GM12878 (cell line): ENCODE measurements at regions not wholly inside any gene's neighbourhood (a gene's known extent, or its start where the extent isn't known, plus 50 kb on each side); places are given as distances from the start of the nearest gene placed in this dataset.

ENCODE experiments used
- ATAC-seq: fragments of 200-7000 bp; cut with Tn5 transposase; 3 replicates; pipeline ENCODE4 v1.9.1; 2020; ENCODE audit warnings: mild to moderate bottlenecking, moderate library complexity
- BruUV-seq: library from RNA; stranded (reverse); fragments of 400-500 nt; replicated peaks from 2 replicates; lab custom pipeline; 2021; lab: Mats Ljungman, UMichigan
- CTCF ChIA-PET: fragments of 300-600 bp; sonication (Branson Sonifier 250); formaldehyde crosslinking; extraction: SDS; loops from one replicate; lab custom pipeline; 2021; ENCODE audit warnings: inconsistent platforms; lab: Yijun Ruan, JAX
- POLR2A ChIA-PET: fragments of 350-600 bp; formaldehyde crosslinking; extraction: SDS; loops from one replicate; lab custom pipeline; 2021; ENCODE audit warnings: inconsistent platforms; lab: Charles Lee
- RAD21 ChIA-PET: fragments of 300-600 bp; sonication (Branson Sonifier 250); formaldehyde crosslinking; loops from one replicate; lab custom pipeline; 2023; ENCODE audit warnings: antibody characterized with exemption; ENCODE audit not compliant: unreplicated experiment; lab: Charles Lee
- SMC1A ChIA-PET: fragments of 300-600 bp; sonication (Branson Sonifier 250); formaldehyde crosslinking; loops from one replicate; lab custom pipeline; 2023; ENCODE audit not compliant: unreplicated experiment, uncharacterized antibody; lab: Charles Lee
- DNase-seq: peaks from one replicate; pipeline ENCODE4 v3.0.0-alpha.2; 2011; ENCODE audit warnings: low read depth, low spot score
- FAIRE-seq: peaks from 3 replicates; lab custom pipeline; 2011; peaks lifted over from hg19 to GRCh38; lab: Jason Lieb, UNC
- H2AFZ ChIP-seq: 2 replicates; pipeline ENCODE4 v1.6.0; 2011; ENCODE audit warnings: low read depth, low read length, control low read depth; ENCODE audit not compliant: control insufficient read depth
- H3K27ac ChIP-seq: 2 replicates; pipeline ENCODE4 v1.5.1; 2011; ENCODE audit warnings: control low read depth; ENCODE audit not compliant: control insufficient read depth, insufficient read depth
- H3K27me3 ChIP-seq, 2 experiments: replicated peaks in 1 of 2; 2 replicates each; pipeline versions ENCODE4 v1.6.0 to v1.6.1; 2011; ENCODE audit warnings: low read length in 1 of 2; ENCODE audit not compliant: control insufficient read depth in 2 of 2, insufficient read depth in 2 of 2
- H3K36me3 ChIP-seq, 2 experiments: 2 replicates each; pipeline ENCODE4 v1.5.1; 2011; ENCODE audit warnings: low read length in 1 of 2; ENCODE audit not compliant: control insufficient read depth in 2 of 2, insufficient read depth in 2 of 2
- H3K4me1 ChIP-seq: 2 replicates; pipeline ENCODE4 v1.6.1; 2011; ENCODE audit warnings: mild to moderate bottlenecking, low read length, moderate library complexity, mixed read lengths; ENCODE audit not compliant: control insufficient read depth, insufficient read depth
- H3K4me2 ChIP-seq: 2 replicates; pipeline ENCODE4 v1.6.0; 2011; ENCODE audit warnings: control low read depth; ENCODE audit not compliant: control insufficient read depth, insufficient read depth
- H3K4me3 ChIP-seq: fragments of 200-600 bp; sonication (generic); 2 replicates; pipeline ENCODE4 v1.5.1; 2016
- H3K79me2 ChIP-seq: 2 replicates; pipeline ENCODE4 v1.6.0; 2011; ENCODE audit warnings: low read length; ENCODE audit not compliant: control insufficient read depth, insufficient read depth
- H3K9ac ChIP-seq: 2 replicates; pipeline ENCODE4 v1.8.0; 2011; ENCODE audit warnings: low read length, control low read depth, mixed read lengths; ENCODE audit not compliant: control insufficient read depth, insufficient read depth
- H3K9me3 ChIP-seq: replicated peaks from 3 replicates; pipeline ENCODE4 v1.5.1; 2011; ENCODE audit warnings: mild to moderate bottlenecking, low read length; ENCODE audit not compliant: control insufficient read depth, insufficient read depth
- H4K20me1 ChIP-seq: 2 replicates; pipeline ENCODE4 v1.6.0; 2011; ENCODE audit not compliant: control insufficient read depth, insufficient read depth
- ASH2L ChIP-seq: fragments of 300-600, 200-600 bp; sonication (generic); IDR thresholded peaks from 2 replicates; pipeline ENCODE4 v1.6.1; 2017; ENCODE audit warnings: low read depth, mild to moderate bottlenecking, borderline replicate concordance
- EED ChIP-seq: sonication (generic); IDR thresholded peaks from 2 replicates; pipeline ENCODE4 v1.6.1; 2016; ENCODE audit warnings: antibody characterized with exemption, low read depth
- KLF5 ChIP-seq: fragments of 450-650 bp; IDR thresholded peaks from 2 replicates; pipeline ENCODE4 v1.6.1; 2014; ENCODE audit warnings: mild to moderate bottlenecking; ENCODE audit not compliant: partially characterized antibody
- NFIC ChIP-seq: IDR thresholded peaks from 2 replicates; pipeline ENCODE4 v1.6.1; 2012; ENCODE audit warnings: low read depth, mild to moderate bottlenecking, inconsistent platforms, low read length, moderate library complexity
- NFYB ChIP-seq: IDR thresholded peaks from 2 replicates; pipeline ENCODE4 v1.6.1; 2011; ENCODE audit warnings: low read depth, mild to moderate bottlenecking, low read length, improper control_type of control experiment, moderate library complexity; ENCODE audit not compliant: insufficient read depth
- NR2C1 ChIP-seq: fragments of 450-650 bp; IDR thresholded peaks from 2 replicates; pipeline ENCODE4 v1.6.1; 2017; ENCODE audit warnings: antibody characterized with exemption, mild to moderate bottlenecking, moderate library complexity
- ZNF687 ChIP-seq: fragments of 450-650 bp; IDR thresholded peaks from 2 replicates; pipeline ENCODE4 v1.6.1; 2017; ENCODE audit warnings: mild to moderate bottlenecking, moderate library complexity
- WGBS: methylation state at CpG from one replicate; pipeline ENCODE4 v1.1.6; 2016; ENCODE audit warnings: low lambda C conversion rate; ENCODE audit not compliant: insufficient replicate concordance, insufficient coverage; ENCODE audit errors: missing lambda C conversion rate; 5-methylcytosine and 5-hydroxymethylcytosine counted together
- in situ Hi-C: fragments of 300-500 bp; cut with MboI; formaldehyde crosslinking; loops from 9 replicates; pipeline ENCODE4 v1.14.3; 2018; ENCODE audit warnings: mixed read lengths
- intact Hi-C: fragments of 100-400 bp; cut with micrococcal nuclease; formaldehyde crosslinking; loops from one replicate; pipeline ENCODE4 v1.14.2; 2022; ENCODE audit not compliant: unreplicated experiment
- TF ChIP-seq, protein P1 (sequence below): fragments of 450-650 bp; conservative IDR thresholded peaks from 2 replicates; pipeline ENCODE4 v1.6.1; 2017; ENCODE audit warnings: mild to moderate bottlenecking, moderate library complexity

DNA sequence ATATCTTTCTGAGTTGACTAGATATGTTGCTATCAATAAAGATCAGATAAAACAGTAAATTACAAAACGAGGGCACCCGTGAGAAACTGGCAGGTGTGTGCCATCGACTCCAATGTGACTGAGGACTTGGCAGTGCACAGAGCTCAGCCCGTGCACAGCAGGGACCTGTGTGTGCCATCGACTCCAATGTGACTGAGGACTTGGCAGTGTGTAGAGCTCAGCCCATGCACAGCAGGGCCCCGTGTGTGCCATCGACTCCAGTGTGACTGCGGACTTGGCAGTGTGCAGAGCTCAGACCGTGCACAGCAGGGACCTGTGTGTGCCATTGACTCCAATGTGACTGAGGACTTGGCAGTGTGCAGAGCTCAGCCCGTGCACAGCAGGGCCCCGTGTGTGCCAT, 347.2 kb upstream of the B3GAT1 start:
- Histone ChIP-seq H3K4me2 (no peak overlapping the region), H2AFZ (no peak overlapping the region), H3K27me3 (no peaks in the 10 kb centered on the region; a peak in 1 of 4 replicates), H4K20me1 (no peaks in the 10 kb centered on the region), H3K36me3 (no peaks in the 10 kb centered on the region), H3K4me3 (no peak overlapping the region), H3K9me3 (no peaks in the 10 kb centered on the region), H3K27ac (no peak overlapping the region), H3K4me1 (no peaks in the 10 kb centered on the region), H3K9ac (no peak overlapping the region), H3K79me2 (no peaks in the 10 kb centered on the region)
- FAIRE-seq = no peak
- WGBS = 13% methylated on average over 11 of the region's 11 CpGs
- in situ Hi-C loops = no loop called here
- RAD21 ChIA-PET = no interaction called here
- CTCF ChIA-PET = no interaction called here
- no peak for DNase-seq
- ATAC-seq = no peak
- SMC1A ChIA-PET = no interaction called here
- intact Hi-C loops = no loop called here
- no TSS peak for BruUV-seq
- TF ChIP-seq ASH2L (no peak), NFYB (no peak), EED (no peak), NR2C1 (no peak)
- POLR2A ChIA-PET = no interaction called here

GRCh38 chr11:134758342-134758931, 346.4 kb upstream of the B3GAT1 start:
- in situ Hi-C loops (no loop called here), intact Hi-C loops (no loop called here)
- Histone ChIP-seq H2AFZ (no peak overlapping the region), H3K4me3 (no peak overlapping the region), H3K4me2 (no peak overlapping the region), H3K4me1 (no peaks in the 10 kb centered on the region), H3K36me3 (no peaks in the 10 kb centered on the region), H3K9ac (no peak overlapping the region), H4K20me1 (no peaks in the 10 kb centered on the region), H3K79me2 (no peaks in the 10 kb centered on the region), H3K27ac (no peak overlapping the region), H3K9me3 (no peaks in the 10 kb centered on the region), H3K27me3 (no peaks in the 10 kb centered on the region)
- BruUV-seq = no TSS peak
- ChIA-PET SMC1A (no interaction called here), RAD21 (no interaction called here), CTCF (no interaction called here), POLR2A (no interaction called here)
- FAIRE-seq = no peak
- DNase-seq = no peak
- TF ChIP-seq, protein P1, sequence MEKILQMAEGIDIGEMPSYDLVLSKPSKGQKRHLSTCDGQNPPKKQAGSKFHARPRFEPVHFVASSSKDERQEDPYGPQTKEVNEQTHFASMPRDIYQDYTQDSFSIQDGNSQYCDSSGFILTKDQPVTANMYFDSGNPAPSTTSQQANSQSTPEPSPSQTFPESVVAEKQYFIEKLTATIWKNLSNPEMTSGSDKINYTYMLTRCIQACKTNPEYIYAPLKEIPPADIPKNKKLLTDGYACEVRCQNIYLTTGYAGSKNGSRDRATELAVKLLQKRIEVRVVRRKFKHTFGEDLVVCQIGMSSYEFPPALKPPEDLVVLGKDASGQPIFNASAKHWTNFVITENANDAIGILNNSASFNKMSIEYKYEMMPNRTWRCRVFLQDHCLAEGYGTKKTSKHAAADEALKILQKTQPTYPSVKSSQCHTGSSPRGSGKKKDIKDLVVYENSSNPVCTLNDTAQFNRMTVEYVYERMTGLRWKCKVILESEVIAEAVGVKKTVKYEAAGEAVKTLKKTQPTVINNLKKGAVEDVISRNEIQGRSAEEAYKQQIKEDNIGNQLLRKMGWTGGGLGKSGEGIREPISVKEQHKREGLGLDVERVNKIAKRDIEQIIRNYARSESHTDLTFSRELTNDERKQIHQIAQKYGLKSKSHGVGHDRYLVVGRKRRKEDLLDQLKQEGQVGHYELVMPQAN = no peak
- TF ChIP-seq KLF5 (no peak), NFIC (no peak), ZNF687 (no peak)
- 19% methylated on average over 10 of the region's 10 CpGs for WGBS
- no peak for ATAC-seq
